H9 (cell line): ENCODE measurements at regions not wholly inside any gene's neighbourhood (a gene's known extent, or its start where the extent isn't known, plus 50 kb on each side); places are given as distances from the start of the nearest gene placed in this dataset.

ENCODE experiments used
- DNase-seq: peaks from one replicate; pipeline ENCODE4 v3.0.0-alpha.2; 2017
- H2AFZ ChIP-seq: one replicate; pipeline ENCODE4 v1.6.1; 2013; ENCODE audit warnings: mild to moderate bottlenecking, low read length, control low read depth, moderate library complexity
- H2AK5ac ChIP-seq: 2 replicates; pipeline ENCODE4 v1.6.1; 2013; ENCODE audit warnings: low read length, control low read depth, mixed read lengths; ENCODE audit not compliant: insufficient read length
- H2BK120ac ChIP-seq: one replicate; pipeline ENCODE4 v1.6.1; 2013; ENCODE audit warnings: low read depth, mild to moderate bottlenecking, low read length, control low read depth, inconsistent platforms; ENCODE audit not compliant: poor library complexity, severe bottlenecking
- H2BK12ac ChIP-seq: 2 replicates; pipeline ENCODE4 v1.6.1; 2013; ENCODE audit warnings: low read length, control low read depth, mixed read lengths, low read depth; ENCODE audit not compliant: insufficient read length
- H2BK15ac ChIP-seq: 2 replicates; pipeline ENCODE4 v1.6.1; 2013; ENCODE audit warnings: low read depth, low read length, control low read depth
- H2BK20ac ChIP-seq: one replicate; pipeline ENCODE4 v1.6.1; 2013; ENCODE audit warnings: low read depth, mild to moderate bottlenecking, low read length, control low read depth, inconsistent platforms; ENCODE audit not compliant: poor library complexity, severe bottlenecking
- H2BK5ac ChIP-seq: 2 replicates; pipeline ENCODE4 v1.6.1; 2013; ENCODE audit warnings: low read length, control low read depth, mixed read lengths; ENCODE audit not compliant: insufficient read length
- H3K14ac ChIP-seq: 2 replicates; pipeline ENCODE4 v1.6.1; 2013; ENCODE audit warnings: low read length, control low read depth; ENCODE audit not compliant: insufficient read depth
- H3K18ac ChIP-seq: 2 replicates; pipeline ENCODE4 v1.6.1; 2013; ENCODE audit warnings: low read depth, mild to moderate bottlenecking, mixed read lengths, low read length, control low read depth; ENCODE audit not compliant: insufficient read length
- H3K23ac ChIP-seq: 2 replicates; pipeline ENCODE4 v1.6.1; 2013; ENCODE audit warnings: low read length, control low read depth, mixed read lengths, low read depth; ENCODE audit not compliant: insufficient read length
- H3K23me2 ChIP-seq: 2 replicates; pipeline ENCODE4 v1.6.1; 2013; ENCODE audit warnings: low read depth, mild to moderate bottlenecking, mixed read lengths, low read length, control low read depth; ENCODE audit not compliant: insufficient read length, poor library complexity, severe bottlenecking
- H3K27ac ChIP-seq: 2 replicates; pipeline ENCODE4 v1.5.1; 2013; ENCODE audit warnings: low read length, control low read depth, mixed read lengths, low read depth; ENCODE audit not compliant: insufficient read length
- H3K27me3 ChIP-seq: 2 replicates; pipeline ENCODE4 v1.6.1; 2013; ENCODE audit warnings: low read length, control low read depth, inconsistent platforms; ENCODE audit not compliant: insufficient read depth
- H3K4ac ChIP-seq: 2 replicates; pipeline ENCODE4 v1.6.1; 2013; ENCODE audit warnings: low read depth, mild to moderate bottlenecking, control low read depth, inconsistent platforms, low read length, moderate library complexity
- H3K4me1 ChIP-seq: 2 replicates; pipeline ENCODE4 v1.6.1; 2013; ENCODE audit warnings: low read length, control low read depth, inconsistent platforms; ENCODE audit not compliant: insufficient read depth
- H3K4me2 ChIP-seq: 2 replicates; pipeline ENCODE4 v1.6.1; 2013; ENCODE audit warnings: low read length, control low read depth, mixed read lengths; ENCODE audit not compliant: insufficient read length, insufficient read depth
- H3K56ac ChIP-seq: 2 replicates; pipeline ENCODE4 v1.6.1; 2013; ENCODE audit warnings: low read depth, mild to moderate bottlenecking, mixed read lengths, low read length, control low read depth; ENCODE audit not compliant: insufficient read length
- H3K79me1 ChIP-seq: 2 replicates; pipeline ENCODE4 v1.6.1; 2013; ENCODE audit warnings: low read depth, mild to moderate bottlenecking, moderate library complexity, low read length, control low read depth, inconsistent platforms; ENCODE audit not compliant: insufficient read depth, poor library complexity, severe bottlenecking
- H3K79me2 ChIP-seq: 2 replicates; pipeline ENCODE4 v1.6.1; 2013; ENCODE audit warnings: low read length, control low read depth, inconsistent platforms; ENCODE audit not compliant: insufficient read depth
- H3K9ac ChIP-seq: 2 replicates; pipeline ENCODE4 v1.6.1; 2013; ENCODE audit warnings: low read length, control low read depth, mixed read lengths; ENCODE audit not compliant: insufficient read length; ENCODE audit errors: extremely low read depth
- H3K9me3 ChIP-seq: one replicate; pipeline ENCODE4 v1.6.1; 2013; ENCODE audit warnings: low read depth, low read length, inconsistent platforms; ENCODE audit not compliant: control insufficient read depth
- H3T11ph ChIP-seq: one replicate; pipeline ENCODE4 v1.6.1; 2013; ENCODE audit warnings: mild to moderate bottlenecking, low read length, control low read depth, inconsistent platforms
- H4K20me1 ChIP-seq: one replicate; pipeline ENCODE4 v1.6.1; 2013; ENCODE audit not compliant: control insufficient read depth, insufficient read length, insufficient read depth
- H4K5ac ChIP-seq: 2 replicates; pipeline ENCODE4 v1.6.1; 2013; ENCODE audit warnings: low read depth, mild to moderate bottlenecking, mixed read lengths, low read length, control low read depth; ENCODE audit not compliant: insufficient read length
- H4K8ac ChIP-seq: replicated peaks from 2 replicates; pipeline ENCODE4 v1.6.1; 2013; ENCODE audit warnings: low read length, control low read depth, mixed read lengths, low read depth; ENCODE audit not compliant: insufficient read length
- H4K91ac ChIP-seq: 2 replicates; pipeline ENCODE4 v1.6.1; 2013; ENCODE audit warnings: low read depth, mild to moderate bottlenecking, moderate library complexity, mixed read lengths, low read length, control low read depth; ENCODE audit not compliant: insufficient read length
- H3K27ac Mint-ChIP-seq, 3 experiments: 2 replicates in 2 of 3; 3 replicates in 1 of 3; pipeline ENCODE4 v1.8.0; 2020 to 2021; ENCODE audit warnings: mixed read lengths in 3 of 3, mild to moderate bottlenecking in 1 of 3, moderate library complexity in 1 of 3
- H3K27me3 Mint-ChIP-seq: 2 replicates; pipeline ENCODE4 v1.8.0; 2021; ENCODE audit warnings: low read depth, mild to moderate bottlenecking, moderate library complexity, mixed read lengths
- H3K36me3 Mint-ChIP-seq, 3 experiments: 2 replicates in 2 of 3; 3 replicates in 1 of 3; pipeline ENCODE4 v1.8.0; 2020 to 2021; ENCODE audit warnings: low read depth in 3 of 3, mixed read lengths in 3 of 3; ENCODE audit not compliant: insufficient read depth in 1 of 3
- H3K4me1 Mint-ChIP-seq, 2 experiments: 2 replicates each; pipeline ENCODE4 v1.8.0; 2020; ENCODE audit warnings: mixed read lengths in 2 of 2
- H3K4me3 Mint-ChIP-seq, 2 experiments: 2 replicates in 1 of 2; 3 replicates in 1 of 2; pipeline ENCODE4 v1.8.0; 2020 to 2021; ENCODE audit warnings: mild to moderate bottlenecking in 2 of 2, mixed read lengths in 2 of 2, moderate library complexity in 1 of 2
- H3K9me3 Mint-ChIP-seq, 2 experiments: 2 replicates in 1 of 2; 3 replicates in 1 of 2; pipeline ENCODE4 v1.8.0; 2020; ENCODE audit warnings: mild to moderate bottlenecking in 2 of 2, mixed read lengths in 2 of 2, moderate library complexity in 1 of 2
- WGBS: extraction: QIAGEN DNeasy Blood & Tissue Kit; methylation state at CpG from one replicate; pipeline ENCODE4 v1.1.7; 2013; ENCODE audit warnings: missing lambda C conversion rate, low lambda C conversion rate, mixed read lengths; ENCODE audit not compliant: insufficient read length; ENCODE audit errors: extremely low coverage; 5-methylcytosine and 5-hydroxymethylcytosine counted together
- TF ChIP-seq, protein P1 (sequence below): fragments of 200-600 bp; sonication (generic); conservative IDR thresholded peaks from 3 replicates; pipeline ENCODE4 v1.8.0; 2021; ENCODE audit warnings: antibody characterized with exemption, mild to moderate bottlenecking

GRCh38 chr1:118266436-118266835, 81.4 kb upstream of the SPAG17 start:
- TF ChIP-seq, protein P1, sequence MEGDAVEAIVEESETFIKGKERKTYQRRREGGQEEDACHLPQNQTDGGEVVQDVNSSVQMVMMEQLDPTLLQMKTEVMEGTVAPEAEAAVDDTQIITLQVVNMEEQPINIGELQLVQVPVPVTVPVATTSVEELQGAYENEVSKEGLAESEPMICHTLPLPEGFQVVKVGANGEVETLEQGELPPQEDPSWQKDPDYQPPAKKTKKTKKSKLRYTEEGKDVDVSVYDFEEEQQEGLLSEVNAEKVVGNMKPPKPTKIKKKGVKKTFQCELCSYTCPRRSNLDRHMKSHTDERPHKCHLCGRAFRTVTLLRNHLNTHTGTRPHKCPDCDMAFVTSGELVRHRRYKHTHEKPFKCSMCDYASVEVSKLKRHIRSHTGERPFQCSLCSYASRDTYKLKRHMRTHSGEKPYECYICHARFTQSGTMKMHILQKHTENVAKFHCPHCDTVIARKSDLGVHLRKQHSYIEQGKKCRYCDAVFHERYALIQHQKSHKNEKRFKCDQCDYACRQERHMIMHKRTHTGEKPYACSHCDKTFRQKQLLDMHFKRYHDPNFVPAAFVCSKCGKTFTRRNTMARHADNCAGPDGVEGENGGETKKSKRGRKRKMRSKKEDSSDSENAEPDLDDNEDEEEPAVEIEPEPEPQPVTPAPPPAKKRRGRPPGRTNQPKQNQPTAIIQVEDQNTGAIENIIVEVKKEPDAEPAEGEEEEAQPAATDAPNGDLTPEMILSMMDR: no peak
- peaks cover 3% of the 10 kb centered on the region in 2 experiments for H3K4me1 Mint-ChIP-seq
- no CpG with 5 or more reads among the region's 3 CpGs for WGBS
- Histone ChIP-seq H3K23ac (no peak overlapping the region), H2BK5ac (no peak overlapping the region), H3K56ac (no peak overlapping the region), H4K91ac (no peak overlapping the region), H2BK12ac (no peak overlapping the region), H3K14ac (no peak overlapping the region), H4K20me1 (no peaks in the 10 kb centered on the region), H3K79me1 (no peaks in the 10 kb centered on the region), H3K9me3 (no peaks in the 10 kb centered on the region), H3K4ac (no peak overlapping the region), H3K9ac (no peak overlapping the region), H4K8ac (no peak overlapping the region), H3T11ph (no peak overlapping the region), H3K23me2 (no peaks in the 10 kb centered on the region), H4K5ac (no peak overlapping the region), H3K18ac (no peak overlapping the region), H3K4me1 (no peaks in the 10 kb centered on the region; the same call in 1 of the 2 replicates), H2AFZ (no peak overlapping the region), H2AK5ac (no peak overlapping the region), H3K27ac (no peak overlapping the region), H3K4me2 (no peak overlapping the region), H2BK15ac (no peak overlapping the region), H2BK20ac (no peak overlapping the region), H2BK120ac (no peak overlapping the region), H3K79me2 (no peaks in the 10 kb centered on the region), H3K27me3 (no peaks in the 10 kb centered on the region)
- no peak overlapping the region for H3K4me3 Mint-ChIP-seq
- H3K36me3 Mint-ChIP-seq: no peaks in the 10 kb centered on the region; a peak in 1 of 7 replicates
- no peak overlapping the region for H3K27ac Mint-ChIP-seq
- H3K9me3 Mint-ChIP-seq: no peaks in the 10 kb centered on the region
- no peak for DNase-seq
- H3K27me3 Mint-ChIP-seq: no peaks in the 10 kb centered on the region; the same call in 1 of the 2 replicates
